Neural crest cell (in vitro differentiated cells): ENCODE measurements at regions not wholly inside any gene's neighbourhood (a gene's known extent, or its start where the extent isn't known, plus 50 kb on each side); places are given as distances from the start of the nearest gene placed in this dataset.
"Not testable (repeated sequence)": the region's sequence is repeated elsewhere in the genome, so short reads cannot be mapped to it uniquely, and the experiment has no call there.

Experiments
- DNase-seq: peaks from one replicate; pipeline ENCODE4 v3.0.0; 2021; ENCODE audit warnings: low read depth, mixed read lengths, low spot score
- H3K27ac Mint-ChIP-seq: one replicate; pipeline ENCODE4 v1.8.0; 2021; ENCODE audit warnings: mild to moderate bottlenecking, mixed read lengths; ENCODE audit not compliant: unreplicated experiment
- H3K27me3 Mint-ChIP-seq: 2 replicates; pipeline ENCODE4 v1.8.0; 2021; ENCODE audit warnings: low read depth, mild to moderate bottlenecking, mixed read lengths
- H3K36me3 Mint-ChIP-seq: 2 replicates; pipeline ENCODE4 v1.8.0; 2021; ENCODE audit warnings: low read depth, mild to moderate bottlenecking, mixed read lengths
- H3K4me1 Mint-ChIP-seq: 2 replicates; pipeline ENCODE4 v1.8.0; 2021; ENCODE audit warnings: mixed read lengths
- H3K4me3 Mint-ChIP-seq: one replicate; pipeline ENCODE4 v1.8.0; 2021; ENCODE audit warnings: mild to moderate bottlenecking, mixed read lengths
- H3K9me3 Mint-ChIP-seq: 2 replicates; pipeline ENCODE4 v1.8.0; 2021; ENCODE audit warnings: mixed read lengths
- TF ChIP-seq, protein P1 (sequence below): fragments of 200-600 bp; sonication (generic); conservative IDR thresholded peaks from 2 replicates; pipeline ENCODE4 v1.5.0; 2021; ENCODE audit warnings: antibody characterized with exemption, mild to moderate bottlenecking

GRCh38 chr6:134772671-134773360 lies 177.1 kb downstream of the ALDH8A1 start:
- Mint-ChIP-seq H3K9me3 (peaks cover 5% of the 10 kb centered on the region), H3K27me3 (no peaks in the 10 kb centered on the region), H3K36me3 (peaks cover 7% of the 10 kb centered on the region), H3K27ac (no peak overlapping the region), H3K4me1 (peaks cover 18% of the 10 kb centered on the region), H3K4me3 (no peak overlapping the region)
- TF ChIP-seq, protein P1, sequence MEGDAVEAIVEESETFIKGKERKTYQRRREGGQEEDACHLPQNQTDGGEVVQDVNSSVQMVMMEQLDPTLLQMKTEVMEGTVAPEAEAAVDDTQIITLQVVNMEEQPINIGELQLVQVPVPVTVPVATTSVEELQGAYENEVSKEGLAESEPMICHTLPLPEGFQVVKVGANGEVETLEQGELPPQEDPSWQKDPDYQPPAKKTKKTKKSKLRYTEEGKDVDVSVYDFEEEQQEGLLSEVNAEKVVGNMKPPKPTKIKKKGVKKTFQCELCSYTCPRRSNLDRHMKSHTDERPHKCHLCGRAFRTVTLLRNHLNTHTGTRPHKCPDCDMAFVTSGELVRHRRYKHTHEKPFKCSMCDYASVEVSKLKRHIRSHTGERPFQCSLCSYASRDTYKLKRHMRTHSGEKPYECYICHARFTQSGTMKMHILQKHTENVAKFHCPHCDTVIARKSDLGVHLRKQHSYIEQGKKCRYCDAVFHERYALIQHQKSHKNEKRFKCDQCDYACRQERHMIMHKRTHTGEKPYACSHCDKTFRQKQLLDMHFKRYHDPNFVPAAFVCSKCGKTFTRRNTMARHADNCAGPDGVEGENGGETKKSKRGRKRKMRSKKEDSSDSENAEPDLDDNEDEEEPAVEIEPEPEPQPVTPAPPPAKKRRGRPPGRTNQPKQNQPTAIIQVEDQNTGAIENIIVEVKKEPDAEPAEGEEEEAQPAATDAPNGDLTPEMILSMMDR: no peak
- no peak for DNase-seq

GRCh38 chr6:134768931-134769330 lies 181.0 kb downstream of the ALDH8A1 start:
- no peaks in the 10 kb centered on the region for H3K36me3 Mint-ChIP-seq
- no peak overlapping the region for H3K27ac Mint-ChIP-seq
- no peak overlapping the region for H3K4me3 Mint-ChIP-seq
- no peaks in the 10 kb centered on the region for H3K27me3 Mint-ChIP-seq
- TF ChIP-seq, protein P1: no peak
- no peak for DNase-seq
- no peaks in the 10 kb centered on the region for H3K9me3 Mint-ChIP-seq
- peaks cover 6% of the 10 kb centered on the region for H3K4me1 Mint-ChIP-seq

DNA sequence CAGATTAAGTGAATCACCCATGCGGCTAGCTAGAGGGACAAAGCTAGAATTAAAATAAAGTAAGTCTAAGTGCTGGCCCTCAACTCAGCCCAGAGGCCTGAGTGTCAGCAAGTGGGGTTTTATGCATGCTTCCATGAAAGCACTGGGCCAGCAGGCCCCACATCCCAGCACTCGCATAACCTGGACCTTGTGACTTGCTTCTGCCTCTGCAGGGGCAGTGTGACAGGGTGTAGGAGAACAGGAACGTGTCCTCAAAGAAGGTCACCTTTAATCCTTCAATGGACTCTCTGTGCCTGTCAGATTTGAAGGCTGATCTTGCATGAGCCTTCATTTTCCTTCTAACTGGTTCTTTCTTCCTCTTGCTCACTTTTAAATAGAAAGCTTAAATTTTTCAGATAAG lies 183.4 kb downstream of the ALDH8A1 start:
- H3K4me1 Mint-ChIP-seq: no peaks in the 10 kb centered on the region
- TF ChIP-seq, protein P1: no peak
- H3K27me3 Mint-ChIP-seq: no peaks in the 10 kb centered on the region
- no peak for DNase-seq
- H3K36me3 Mint-ChIP-seq: no peaks in the 10 kb centered on the region
- no peak overlapping the region for H3K27ac Mint-ChIP-seq
- H3K9me3 Mint-ChIP-seq: no peaks in the 10 kb centered on the region
- no peak overlapping the region for H3K4me3 Mint-ChIP-seq

DNA sequence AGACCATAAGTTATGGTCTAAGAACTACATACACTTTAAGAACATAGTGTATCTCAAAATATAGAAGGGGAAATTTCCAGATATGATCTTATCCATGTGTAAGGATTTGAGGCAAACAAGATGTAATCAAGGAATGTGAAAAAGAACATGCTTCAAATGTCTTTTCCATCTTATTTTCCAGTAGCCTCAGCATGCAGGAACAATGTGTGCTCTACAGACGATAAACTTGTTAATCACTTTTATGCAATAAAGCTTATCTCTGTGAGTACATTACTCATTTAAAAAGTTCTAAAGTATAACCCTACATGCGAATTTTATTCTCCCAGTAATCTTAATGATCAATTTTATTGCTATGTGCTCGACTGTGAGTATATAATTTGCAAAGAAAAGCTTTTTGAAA lies 185.2 kb downstream of the ALDH8A1 start:
- Mint-ChIP-seq H3K4me1 (peaks cover 3% of the 10 kb centered on the region), H3K4me3 (no peak overlapping the region), H3K27me3 (no peaks in the 10 kb centered on the region), H3K36me3 (no peaks in the 10 kb centered on the region), H3K27ac (no peak overlapping the region), H3K9me3 (peaks cover 3% of the 10 kb centered on the region)
- no peak for DNase-seq
- TF ChIP-seq, protein P1: no peak

DNA sequence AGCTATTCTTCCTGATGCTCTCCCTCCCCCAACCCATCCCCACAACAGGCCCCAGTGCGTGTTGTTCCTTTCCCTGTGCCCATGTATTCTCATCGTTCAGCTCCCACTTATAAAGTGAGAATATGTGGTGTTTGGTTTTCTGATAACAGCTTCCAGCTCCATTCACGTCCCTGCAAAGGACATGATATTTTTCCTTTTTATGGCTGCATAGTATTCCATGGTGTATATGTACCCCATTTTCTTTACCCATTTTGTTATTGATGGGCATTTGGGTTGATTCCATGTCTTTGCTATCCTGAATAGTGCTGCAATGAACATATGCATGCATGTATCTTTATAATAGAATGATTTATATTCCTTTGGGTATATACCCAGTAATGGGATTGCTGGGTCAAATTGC lies 186.3 kb downstream of the ALDH8A1 start:
- not testable (repeated sequence) for H3K4me1 Mint-ChIP-seq, H3K36me3 Mint-ChIP-seq, H3K27me3 Mint-ChIP-seq, H3K27ac Mint-ChIP-seq, H3K9me3 Mint-ChIP-seq, DNase-seq, H3K4me3 Mint-ChIP-seq

DNA sequence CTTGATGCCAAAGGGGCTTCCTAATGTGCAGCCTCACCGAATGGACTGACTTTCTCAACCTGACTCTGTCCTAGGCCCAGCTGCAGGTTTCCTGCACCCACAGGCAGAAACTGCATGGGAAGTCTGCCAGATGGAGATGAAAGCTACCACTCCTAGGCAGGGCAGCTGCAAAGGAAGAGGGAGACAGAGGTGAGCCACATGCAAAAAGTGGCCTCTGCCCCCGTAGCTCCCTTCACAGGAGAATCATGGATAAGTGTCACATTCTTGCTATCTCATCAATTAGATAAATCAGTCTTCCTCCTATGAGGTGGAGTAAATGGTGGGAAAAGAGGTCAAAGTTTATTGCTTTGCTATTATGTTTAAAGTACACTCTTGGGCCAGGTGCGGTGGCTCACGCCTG lies 191.3 kb downstream of the ALDH8A1 start:
- no peak for DNase-seq
- Mint-ChIP-seq H3K4me3 (no peak overlapping the region), H3K9me3 (peaks cover 3% of the 10 kb centered on the region), H3K27me3 (no peaks in the 10 kb centered on the region), H3K36me3 (no peaks in the 10 kb centered on the region), H3K4me1 (peaks cover 3% of the 10 kb centered on the region), H3K27ac (no peak overlapping the region)
- TF ChIP-seq, protein P1: no peak
